Loucy (cell line): ENCODE measurements at regions not wholly inside any gene's neighbourhood (a gene's known extent, or its start where the extent isn't known, plus 50 kb on each side); places are given as distances from the start of the nearest gene placed in this dataset.

Source experiments
- EZH2phosphoT487 ChIP-seq: fragments of 200-600 bp; IDR thresholded peaks from 2 replicates; pipeline ENCODE4 v1.6.1; 2018; ENCODE audit warnings: antibody characterized with exemption, mild to moderate bottlenecking, moderate library complexity, borderline replicate concordance
- TF ChIP-seq, protein P1 (sequence below): fragments of 200-600 bp; sonication (generic); conservative IDR thresholded peaks from 2 replicates; pipeline ENCODE4 v1.5.1; 2014; ENCODE audit warnings: mild to moderate bottlenecking, antibody characterized with exemption, low read length

DNA sequence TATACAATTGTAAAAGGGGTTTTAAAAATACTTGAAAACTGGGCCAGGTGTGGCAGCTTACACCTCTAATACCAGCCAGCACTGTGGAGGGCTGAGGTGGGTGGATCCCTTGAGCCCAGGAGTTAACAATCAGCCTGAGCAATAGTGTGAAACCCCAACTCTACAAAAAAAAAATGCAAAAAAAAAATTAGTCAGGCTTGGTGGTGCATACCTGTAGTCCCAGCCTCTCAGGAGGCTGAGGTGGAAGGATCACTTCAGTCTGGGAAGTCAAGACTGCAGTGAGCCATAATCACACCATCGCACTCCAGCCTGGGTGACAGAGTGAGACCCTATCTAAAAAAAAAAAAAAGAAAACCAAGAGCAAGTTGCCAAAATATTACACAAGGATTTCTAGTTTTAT lies 182.7 kb downstream of the UBE2E3 start:
- TF ChIP-seq, protein P1, sequence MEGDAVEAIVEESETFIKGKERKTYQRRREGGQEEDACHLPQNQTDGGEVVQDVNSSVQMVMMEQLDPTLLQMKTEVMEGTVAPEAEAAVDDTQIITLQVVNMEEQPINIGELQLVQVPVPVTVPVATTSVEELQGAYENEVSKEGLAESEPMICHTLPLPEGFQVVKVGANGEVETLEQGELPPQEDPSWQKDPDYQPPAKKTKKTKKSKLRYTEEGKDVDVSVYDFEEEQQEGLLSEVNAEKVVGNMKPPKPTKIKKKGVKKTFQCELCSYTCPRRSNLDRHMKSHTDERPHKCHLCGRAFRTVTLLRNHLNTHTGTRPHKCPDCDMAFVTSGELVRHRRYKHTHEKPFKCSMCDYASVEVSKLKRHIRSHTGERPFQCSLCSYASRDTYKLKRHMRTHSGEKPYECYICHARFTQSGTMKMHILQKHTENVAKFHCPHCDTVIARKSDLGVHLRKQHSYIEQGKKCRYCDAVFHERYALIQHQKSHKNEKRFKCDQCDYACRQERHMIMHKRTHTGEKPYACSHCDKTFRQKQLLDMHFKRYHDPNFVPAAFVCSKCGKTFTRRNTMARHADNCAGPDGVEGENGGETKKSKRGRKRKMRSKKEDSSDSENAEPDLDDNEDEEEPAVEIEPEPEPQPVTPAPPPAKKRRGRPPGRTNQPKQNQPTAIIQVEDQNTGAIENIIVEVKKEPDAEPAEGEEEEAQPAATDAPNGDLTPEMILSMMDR: no peak
- no peak for TF ChIP-seq EZH2phosphoT487
